Neural cell (in vitro differentiated cells): ENCODE measurements at regions not wholly inside any gene's neighbourhood (a gene's known extent, or its start where the extent isn't known, plus 50 kb on each side); places are given as distances from the start of the nearest gene placed in this dataset.

ENCODE experiments used
- MXI1 ChIP-seq: fragments of 450-650 bp; conservative IDR thresholded peaks from 2 replicates; pipeline ENCODE4 v1.6.1; 2014; ENCODE audit warnings: antibody characterized with exemption, mild to moderate bottlenecking; ENCODE audit not compliant: poor library complexity, severe bottlenecking
- RAD21 ChIP-seq: fragments of 450-650 bp; conservative IDR thresholded peaks from 2 replicates; pipeline ENCODE4 v1.6.1; 2014; ENCODE audit warnings: antibody characterized with exemption, mild to moderate bottlenecking, moderate library complexity

DNA sequence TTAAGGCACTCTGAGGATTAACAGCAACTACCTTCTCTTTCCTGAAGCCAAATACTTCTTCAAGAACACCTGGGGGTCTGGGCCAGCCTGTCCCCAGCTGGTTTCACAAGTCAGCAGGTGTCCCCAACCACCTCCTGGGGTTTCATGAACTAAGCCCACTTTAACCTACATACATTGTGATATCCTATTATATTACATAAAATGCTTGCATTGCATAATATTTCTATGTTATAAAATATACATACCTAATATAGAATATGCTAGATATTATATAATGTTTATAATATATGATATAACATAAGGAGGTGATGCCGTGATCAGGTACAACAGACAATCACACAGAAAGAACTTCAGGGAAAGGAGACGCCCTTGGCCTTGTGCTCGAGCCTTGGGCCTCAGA is 367.6 kb downstream of the C16orf95 start:
- TF ChIP-seq RAD21 (no peak), MXI1 (no peak)
